ENCODE measurements at regions not wholly inside any gene's neighbourhood (a gene's known extent, or its start where the extent isn't known, plus 50 kb on each side); places are given as distances from the start of the nearest gene placed in this dataset.

- DNase-seq (ENCODE audit: insufficient read length, low spot score) (no peak), FAIRE-seq (no peak)
- TF ChIP-seq CTCF (IDR thresholded peaks at IDR 0.05; ENCODE audit: insufficient read depth, missing control alignments) = no peak
Observed at GRCh38 chr4:4690854-4691253, 149.0 kb upstream of the STX18 start.

- DNase-seq (ENCODE audit: insufficient read length, low spot score) = no peak
- no peak for TF ChIP-seq CTCF (IDR thresholded peaks at IDR 0.05; ENCODE audit: insufficient read depth, missing control alignments)
- FAIRE-seq = no peak
Observed at GRCh38 chr4:4689694-4690440, 148.0 kb upstream of the STX18 start.

DNA sequence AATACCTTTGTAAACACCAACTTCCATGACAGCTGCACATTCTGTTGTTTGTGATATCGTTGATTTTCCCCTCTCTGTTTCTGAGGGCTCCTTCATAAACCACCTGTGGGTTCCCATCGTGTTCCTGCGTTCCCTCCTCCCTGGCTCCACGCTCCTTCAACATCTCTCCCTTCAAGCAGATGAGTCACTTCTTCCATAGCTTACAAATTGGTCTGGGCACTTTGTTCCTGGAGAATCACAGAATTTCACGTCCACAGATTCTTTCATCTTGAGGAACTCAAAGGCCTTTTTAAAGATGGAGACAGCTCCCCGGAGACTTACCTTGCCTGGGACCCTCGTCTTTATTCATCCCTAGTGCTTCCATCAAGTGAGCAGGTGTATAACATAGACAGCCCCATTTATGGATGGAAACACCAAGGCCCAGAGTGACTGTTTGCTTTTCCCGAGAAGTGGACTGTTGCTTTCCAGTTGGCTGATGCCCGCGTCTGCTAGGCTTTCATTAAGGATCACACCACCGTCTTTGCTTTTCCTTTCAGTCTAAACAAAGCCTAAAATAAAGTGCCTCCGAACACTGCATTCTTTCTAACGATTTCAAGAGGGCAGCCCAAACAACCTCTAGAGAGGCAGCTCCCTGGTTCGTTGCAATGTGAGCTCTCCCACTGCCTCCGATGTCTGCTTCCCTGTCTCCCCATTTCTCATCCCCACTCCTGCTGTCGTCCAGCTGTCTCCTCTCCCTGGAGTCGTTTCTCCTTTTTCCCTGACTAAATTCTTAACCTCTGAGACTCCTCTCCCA is 146.3 kb upstream of the STX18 start:
- DNase-seq (ENCODE audit: insufficient read length, low spot score) = no peak
- no peak for FAIRE-seq
- no peak for TF ChIP-seq CTCF (IDR thresholded peaks at IDR 0.05; ENCODE audit: insufficient read depth, missing control alignments)

DNA sequence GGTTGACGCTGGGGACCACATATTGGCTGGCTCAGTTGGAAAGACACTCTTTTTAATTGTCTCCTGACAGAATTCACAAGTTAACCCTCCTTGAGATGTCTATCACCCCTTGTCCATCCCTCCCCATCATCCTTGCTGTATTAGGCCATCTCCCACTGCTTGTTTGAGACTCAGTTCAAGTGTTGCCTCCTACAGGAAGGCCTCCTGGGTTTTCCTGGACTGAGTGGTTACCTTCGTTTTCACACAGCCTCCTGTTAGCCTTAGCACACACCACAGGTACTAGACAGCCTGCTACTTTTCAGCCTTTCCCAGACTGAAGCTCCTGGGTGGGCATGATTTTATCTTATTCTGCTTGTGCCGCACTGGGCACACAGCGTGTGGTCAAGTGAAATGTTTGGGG is 145.3 kb upstream of the STX18 start:
- DNase-seq (ENCODE audit: insufficient read length, low spot score) (no peak), FAIRE-seq (no peak)
- no peak for TF ChIP-seq CTCF (IDR thresholded peaks at IDR 0.05; ENCODE audit: insufficient read depth, missing control alignments)

DNA sequence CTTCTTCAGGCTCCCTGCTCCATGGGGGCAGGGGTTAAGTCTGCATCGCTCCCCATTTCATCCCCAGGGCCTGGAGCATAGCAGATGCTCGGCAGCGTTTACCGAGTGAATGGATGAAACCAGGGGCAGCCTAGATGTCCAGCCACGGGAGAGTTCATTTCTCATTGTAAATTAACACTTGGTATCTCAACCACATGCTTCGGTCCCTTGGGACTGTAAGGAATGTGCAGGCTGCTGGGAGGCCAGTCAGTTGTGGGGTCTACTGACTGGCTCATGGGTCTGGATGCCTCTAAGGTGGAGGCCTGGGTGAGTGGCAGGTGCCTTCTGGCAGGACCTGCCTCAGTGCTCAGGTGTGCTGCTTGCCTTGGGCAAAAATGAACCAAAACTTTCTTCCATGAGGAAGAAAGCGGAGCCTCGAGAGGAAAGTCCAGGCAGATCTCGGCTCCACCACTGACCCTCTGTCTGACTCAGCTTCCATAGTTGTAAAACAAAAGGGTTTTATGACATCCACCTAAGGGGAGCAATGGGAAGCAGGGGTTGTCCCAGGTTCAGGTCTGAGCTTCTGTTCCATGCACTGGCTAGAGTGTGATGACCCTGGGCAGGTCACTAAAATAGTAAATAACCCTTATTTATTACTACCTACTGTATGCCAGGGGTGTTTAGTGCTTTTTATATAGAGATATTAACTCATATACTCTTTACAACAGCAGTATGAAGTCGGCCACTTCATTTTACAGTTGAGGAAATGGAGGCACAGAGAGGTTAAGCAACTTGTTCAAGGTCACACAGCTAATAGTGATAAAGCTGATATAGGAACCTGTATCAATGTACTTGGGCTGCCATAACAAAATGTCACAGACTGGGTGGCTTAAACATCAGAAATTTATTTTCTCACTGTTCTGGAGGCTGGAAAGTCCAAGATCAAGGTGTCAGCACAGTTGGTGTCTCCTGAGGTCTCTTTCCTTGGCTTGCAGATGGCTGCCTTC is 144.3 kb upstream of the STX18 start:
- no peak for TF ChIP-seq CTCF (IDR thresholded peaks at IDR 0.05; ENCODE audit: insufficient read depth, missing control alignments)
- DNase-seq (ENCODE audit: insufficient read length, low spot score) (no peak), FAIRE-seq (no peak)

GRCh38 chr4:4681653-4682052 is 139.8 kb upstream of the STX18 start:
- DNase-seq (ENCODE audit: insufficient read length, low spot score) (no peak), FAIRE-seq (no peak)
- TF ChIP-seq CTCF (IDR thresholded peaks at IDR 0.05; ENCODE audit: insufficient read depth, missing control alignments) = no peak
